Ammon's horn (tissue), 1 donor: ENCODE measurements at regions not wholly inside any gene's neighbourhood (a gene's known extent, or its start where the extent isn't known, plus 50 kb on each side); places are given as distances from the start of the nearest gene placed in this dataset.
A peak's percentile ranks its signal among the peaks of the same experiment; 100 is the strongest.
"Not testable (repeated sequence)": the region's sequence is repeated elsewhere in the genome, so short reads cannot be mapped to it uniquely, and the experiment has no call there.

Experiments used
- DNase-seq: peaks from one replicate; pipeline ENCODE4 v3.0.0-alpha.2; 2016; ENCODE audit warnings: low spot score

DNA sequence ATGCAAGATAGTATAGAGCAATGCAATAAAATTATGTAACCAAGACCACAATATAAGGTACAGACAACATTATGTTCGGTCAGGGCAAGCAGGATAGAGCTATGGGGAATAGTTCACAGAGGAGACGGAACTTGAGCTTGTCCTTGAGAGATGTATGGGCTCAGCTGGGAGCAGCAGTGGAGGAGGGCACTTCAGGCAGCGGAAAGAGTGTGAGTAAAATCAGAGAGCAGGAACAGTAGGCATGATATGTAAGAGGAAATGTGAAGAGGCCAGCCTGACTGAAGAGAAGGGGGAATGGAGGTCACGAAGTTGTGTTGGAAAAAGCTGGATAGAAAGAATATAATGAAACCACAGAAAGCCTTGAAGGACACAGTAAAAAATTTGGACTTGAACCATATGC is 217.2 kb upstream of the NOCT start:
- no peak for DNase-seq

- DNase-seq = no peak
Measured at GRCh38 chr4:138797646-138798045, 217.9 kb upstream of the NOCT start.

GRCh38 chr4:138796761-138797160 is 218.8 kb upstream of the NOCT start:
- DNase-seq = no peak

DNA sequence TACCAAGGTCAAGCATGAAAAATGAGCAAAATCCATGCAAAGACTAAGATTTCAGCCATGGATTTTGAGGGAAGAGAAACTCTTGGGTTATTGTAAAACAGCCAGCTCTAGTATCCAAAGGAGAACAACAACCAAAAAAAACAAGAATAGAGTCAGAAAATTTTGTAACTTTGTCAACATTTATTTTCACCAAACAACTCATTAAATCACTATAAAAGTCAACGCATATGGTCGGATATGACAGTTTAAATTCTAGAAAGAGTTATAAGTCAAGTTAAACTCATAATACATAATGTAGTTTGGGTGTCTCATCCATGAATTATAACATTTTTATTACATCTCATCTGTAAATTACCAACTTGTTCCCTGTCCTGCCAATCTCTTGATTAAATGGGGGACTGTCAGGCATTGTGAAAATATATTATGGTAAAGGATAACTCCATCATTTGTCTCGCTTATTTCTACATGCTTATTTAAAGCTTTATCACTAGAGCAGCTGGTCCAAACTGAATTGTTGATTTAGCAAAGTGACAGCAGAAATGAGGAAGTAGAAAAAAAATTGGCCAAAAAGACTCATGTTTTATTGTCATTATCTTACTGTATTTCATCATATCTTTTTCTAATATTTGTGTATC is 224.8 kb upstream of the NOCT start:
- DNase-seq = no peak

DNA sequence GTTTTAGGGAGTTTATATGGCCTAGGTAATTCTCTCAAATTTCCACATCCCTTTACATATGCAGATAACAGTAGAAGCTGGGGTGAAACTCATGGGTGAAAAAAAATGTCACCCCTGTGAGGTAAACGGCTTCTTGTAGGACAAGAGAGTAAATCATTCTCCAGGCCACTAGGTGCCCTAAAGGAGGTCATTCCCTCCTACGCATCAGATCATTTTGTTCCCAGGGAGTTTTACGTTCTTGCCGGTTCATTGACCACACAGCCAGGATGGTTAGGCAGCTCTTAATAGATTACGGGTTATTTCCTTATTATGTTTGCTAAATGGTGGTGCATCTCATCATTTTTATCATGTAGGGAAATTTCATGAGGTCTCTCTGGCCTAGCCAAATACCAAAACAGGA is 225.8 kb upstream of the NOCT start:
- DNase-seq = no peak

GRCh38 chr4:138788857-138789256 is 226.7 kb upstream of the NOCT start:
- DNase-seq = no peak

DNA sequence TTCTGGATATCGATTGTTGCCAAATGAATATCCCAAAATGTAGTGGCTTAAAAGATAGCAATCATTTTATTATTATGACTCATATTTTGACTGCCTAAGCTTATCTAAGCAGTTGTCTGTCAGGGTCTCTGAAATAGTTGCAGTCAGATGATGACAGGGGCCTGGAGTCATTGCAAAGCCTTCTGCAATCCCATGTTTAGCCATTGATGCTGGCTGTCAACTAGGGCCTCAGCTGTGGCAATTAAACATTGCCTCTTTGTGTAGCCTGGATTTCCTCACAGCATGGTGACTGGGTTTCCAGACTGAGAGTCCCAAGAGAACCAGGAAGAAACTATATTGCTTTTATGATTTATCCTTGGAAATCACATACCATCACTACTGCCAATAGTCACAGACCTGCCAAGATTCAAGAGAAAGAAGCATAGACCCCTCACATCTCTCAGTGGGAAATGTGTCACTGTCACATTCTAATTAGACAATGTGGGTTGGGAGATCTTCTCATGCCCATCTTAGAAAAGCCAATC is 227.3 kb upstream of the NOCT start:
- DNase-seq = no peak

- not testable (repeated sequence) for DNase-seq
Measured at GRCh38 chr4:138779761-138780160, 235.8 kb upstream of the NOCT start.

DNA sequence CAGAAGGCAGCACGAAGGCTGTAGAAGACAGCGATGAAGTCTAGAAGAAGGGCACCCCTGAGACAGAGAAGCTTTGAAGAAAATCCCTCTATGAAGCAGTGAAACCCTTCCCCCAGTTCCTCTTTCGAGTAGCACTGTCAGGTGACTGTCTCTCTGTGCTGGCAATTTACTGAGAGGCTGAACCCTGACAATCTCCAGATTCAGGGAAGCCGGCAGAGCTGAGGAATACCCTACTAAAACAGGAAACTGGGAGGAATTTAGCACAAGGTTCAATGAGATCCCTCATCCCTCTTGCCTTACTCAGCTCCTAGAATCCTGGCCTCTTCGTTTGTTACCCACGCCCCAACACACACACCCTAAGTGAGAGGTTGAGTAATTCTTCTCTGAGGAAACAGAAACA is 239.7 kb upstream of the NOCT start:
- peak; percentile 42 for DNase-seq

DNA sequence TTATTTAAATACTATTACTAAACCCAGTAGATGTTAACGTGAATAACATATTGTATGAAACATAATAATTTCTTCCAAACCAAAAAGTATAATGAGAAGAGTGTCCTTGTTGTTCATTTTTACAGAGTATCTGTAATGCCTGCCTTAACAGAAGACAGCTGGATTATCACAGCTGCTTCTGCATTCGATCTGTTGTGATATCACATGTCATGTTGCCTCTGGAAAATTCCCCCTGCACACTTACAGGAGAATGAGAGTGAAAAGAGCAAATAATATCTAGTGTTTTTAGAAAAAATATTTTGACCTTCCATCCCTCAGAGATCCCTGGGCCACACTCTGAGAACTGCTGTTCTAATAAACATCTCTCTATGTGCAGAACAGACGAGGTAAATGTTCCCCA is 240.1 kb upstream of the NOCT start:
- DNase-seq = no peak

DNA sequence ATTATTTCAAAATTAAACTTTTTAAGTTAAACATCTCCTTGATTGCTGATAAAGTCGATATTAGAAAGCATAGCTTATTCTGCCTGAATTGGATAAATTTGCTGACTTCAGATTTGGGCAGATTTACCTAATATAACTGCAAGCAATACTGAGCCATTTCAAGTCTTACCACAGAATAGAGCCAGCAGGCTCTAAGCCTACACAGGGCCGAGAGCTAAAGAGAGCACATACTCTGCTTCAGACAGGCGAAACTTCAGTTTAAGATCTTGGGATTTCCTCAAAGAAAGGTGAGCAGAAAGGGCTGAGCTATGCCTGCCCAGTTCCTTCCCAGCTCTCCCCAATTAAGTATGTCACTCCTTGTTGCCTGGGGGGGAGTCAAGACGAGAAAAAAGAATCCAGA is 240.6 kb upstream of the NOCT start:
- DNase-seq = no peak

DNA sequence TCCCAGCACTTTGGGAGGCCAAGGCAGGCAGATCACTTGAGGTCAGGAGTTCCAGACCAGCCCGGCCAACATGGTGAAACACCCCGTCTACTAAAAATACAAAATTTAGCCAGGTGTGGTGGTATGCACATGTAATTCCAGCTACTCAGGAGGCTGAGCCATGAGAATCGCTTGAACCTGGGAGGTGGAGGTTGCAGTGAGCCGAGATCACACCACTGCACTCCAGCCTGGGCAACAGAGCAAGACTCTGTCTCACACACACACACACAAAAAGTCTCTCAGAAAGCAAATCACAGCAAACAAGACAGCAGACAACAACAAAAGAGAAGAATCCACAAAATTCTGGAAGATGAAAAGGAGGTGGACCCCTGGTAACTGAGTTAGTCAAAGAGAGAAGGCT is 241.5 kb upstream of the NOCT start:
- not testable (repeated sequence) for DNase-seq

GRCh38 chr4:138773321-138773720 is 242.3 kb upstream of the NOCT start:
- DNase-seq = no peak

DNA sequence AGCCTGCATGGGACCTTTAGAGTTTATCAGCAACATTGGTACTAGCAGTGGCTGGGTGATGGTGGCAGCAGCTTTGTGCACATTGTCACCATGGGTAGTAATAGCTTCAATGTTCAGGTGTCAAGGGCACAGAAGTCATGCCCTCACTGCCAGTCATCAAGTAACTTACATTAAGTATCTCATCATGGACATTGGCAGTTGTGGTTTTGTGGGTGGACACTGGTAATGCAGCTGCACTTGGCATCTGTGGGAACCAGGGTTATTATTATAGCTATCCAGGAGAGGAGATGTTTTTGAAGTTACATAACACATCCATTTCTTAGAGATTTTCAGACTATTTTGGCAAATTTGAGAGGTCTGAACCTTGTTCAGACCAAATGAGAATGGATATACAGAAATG is 243.2 kb upstream of the NOCT start:
- DNase-seq = no peak

- DNase-seq = no peak
Measured at GRCh38 chr4:138770818-138771217, 244.8 kb upstream of the NOCT start.

DNA sequence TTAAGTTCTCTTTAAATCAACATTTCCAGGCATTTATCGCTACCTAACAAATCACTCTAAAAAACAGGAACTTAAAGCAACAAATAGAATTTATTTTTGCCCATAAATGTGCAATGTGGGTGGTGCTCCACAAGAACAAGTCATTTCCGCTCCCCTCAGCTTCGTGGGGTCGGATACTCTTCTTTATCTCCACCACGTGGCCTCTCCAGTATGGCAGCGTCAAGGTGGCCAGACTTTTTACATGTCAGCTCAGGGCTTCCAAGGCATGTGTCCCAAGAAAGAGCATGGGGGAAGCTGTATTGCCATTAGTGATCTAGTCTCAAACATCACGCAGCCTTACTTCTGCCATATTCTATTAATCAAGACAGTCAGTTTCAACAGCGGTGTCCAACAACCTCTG is 249.2 kb upstream of the NOCT start:
- no peak for DNase-seq

DNA sequence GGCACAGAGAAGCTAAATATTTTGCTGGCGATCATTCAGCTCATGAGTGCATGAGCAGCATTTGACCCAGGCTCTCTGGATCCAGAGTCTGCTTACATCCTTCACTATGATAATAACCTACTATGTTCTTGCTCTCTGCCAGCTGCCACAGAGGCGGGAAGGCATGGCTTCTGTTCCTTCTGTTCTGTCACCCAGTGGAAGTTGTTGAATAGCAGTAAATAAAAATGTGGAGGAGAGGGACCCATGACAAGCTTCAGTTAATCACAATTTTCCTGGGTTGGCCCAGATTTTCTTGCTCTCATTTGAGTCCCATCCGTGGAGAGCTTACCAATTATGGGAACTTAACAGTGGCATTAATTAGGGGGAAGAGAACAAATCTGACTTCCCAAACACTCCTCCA is 250.1 kb upstream of the NOCT start:
- DNase-seq = no peak

DNA sequence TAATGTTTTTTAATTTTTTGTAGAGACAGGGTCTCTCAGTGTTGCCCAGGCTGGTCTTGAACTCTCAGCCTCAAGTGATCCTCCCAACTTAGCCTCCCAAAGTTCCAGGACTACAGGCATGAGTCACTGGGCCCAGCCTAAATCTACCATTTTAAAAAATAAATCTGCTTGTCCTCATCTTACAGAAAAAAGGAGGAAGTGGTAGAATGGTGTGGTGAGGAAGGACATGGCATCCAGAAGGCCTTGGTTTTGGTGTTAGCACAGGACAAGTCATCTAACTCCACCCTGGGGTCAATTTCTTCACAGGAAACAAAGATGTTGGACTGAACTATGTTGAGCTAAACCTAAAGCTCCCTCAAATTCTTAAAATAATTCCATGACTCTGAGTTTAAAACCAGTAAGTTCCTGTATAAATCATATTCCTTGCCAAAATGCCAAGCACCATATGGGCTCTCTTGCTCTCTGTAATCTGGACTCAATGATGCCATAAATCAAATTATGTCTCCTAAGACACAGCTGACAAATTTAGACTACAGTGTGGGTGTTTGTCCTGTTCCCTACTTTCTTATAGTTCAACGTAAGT is 253.9 kb upstream of the NOCT start:
- DNase-seq = no peak

GRCh38 chr4:138759554-138759902 is 256.1 kb upstream of the NOCT start:
- no peak for DNase-seq

GRCh38 chr4:138758876-138759553 is 256.6 kb upstream of the NOCT start:
- no peak for DNase-seq

DNA sequence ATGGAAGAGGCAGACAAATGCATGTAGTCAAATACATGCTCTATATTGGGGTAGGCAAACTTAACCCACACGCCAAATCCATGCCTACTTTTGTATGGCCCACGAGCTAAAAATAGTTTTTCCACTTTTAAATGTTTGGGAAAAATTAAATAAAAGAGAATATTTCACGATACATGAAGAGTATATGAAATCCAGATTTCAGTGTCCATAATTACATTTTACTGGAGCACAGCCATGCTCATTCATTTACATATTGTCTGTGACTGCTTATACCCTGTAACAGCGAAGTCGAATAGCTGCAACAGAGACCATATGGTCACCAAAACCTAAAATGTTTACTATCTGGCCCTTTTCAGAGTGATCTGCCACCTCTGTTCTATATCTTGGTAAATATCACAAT is 257.4 kb upstream of the NOCT start:
- DNase-seq = no peak

GRCh38 chr4:138757432-138757831 is 258.1 kb upstream of the NOCT start:
- DNase-seq = no peak

DNA sequence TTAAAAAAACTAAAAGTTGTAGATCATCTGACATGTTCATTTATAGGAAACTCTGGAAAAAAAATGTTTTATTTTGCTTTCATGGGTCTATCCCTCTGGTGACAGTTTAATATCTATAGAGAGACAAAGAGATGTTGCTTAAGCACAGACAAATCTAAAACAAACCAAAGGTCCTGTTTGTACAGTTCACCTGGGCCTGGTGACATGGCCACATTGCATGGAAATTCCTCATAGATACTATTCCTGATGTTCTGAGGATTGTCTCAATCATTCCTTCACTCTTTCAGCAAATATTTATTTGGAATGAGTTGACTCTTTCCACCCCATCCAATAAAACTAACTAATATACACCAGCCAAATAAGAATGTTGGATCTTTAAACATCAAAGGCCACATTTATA is 259.1 kb upstream of the NOCT start:
- no peak for DNase-seq

- DNase-seq = no peak
Measured at GRCh38 chr4:138751309-138751708, 264.3 kb upstream of the NOCT start.
